Suprapubic skin (tissue), 4 donors: ENCODE measurements at regions not wholly inside any gene's neighbourhood (a gene's known extent, or its start where the extent isn't known, plus 50 kb on each side); places are given as distances from the start of the nearest gene placed in this dataset.

Source experiments
- DNase-seq, 2 donors: peaks; one replicate each; pipeline ENCODE4 v3.0.0-alpha.2; 2019; ENCODE audit warnings: low spot score in 2 of 2
- H3K27ac ChIP-seq: fragments of 200-600 bp; sonication (generic); one replicate; pipeline ENCODE4 v1.5.1; 2019
- H3K27me3 ChIP-seq: fragments of 200-600 bp; sonication (generic); one replicate; pipeline ENCODE4 v1.5.1; 2019
- H3K36me3 ChIP-seq: fragments of 200-600 bp; sonication (generic); one replicate; pipeline ENCODE4 v1.5.1; 2019
- H3K4me1 ChIP-seq: fragments of 200-600 bp; sonication (generic); one replicate; pipeline ENCODE4 v1.5.1; 2019
- H3K4me3 ChIP-seq: fragments of 200-600 bp; sonication (generic); one replicate; pipeline ENCODE4 v1.5.1; 2019; ENCODE audit warnings: mild to moderate bottlenecking
- H3K9me3 ChIP-seq: fragments of 200-600 bp; sonication (generic); one replicate; pipeline ENCODE4 v1.5.1; 2019
- EP300 ChIP-seq: sonication (generic); formaldehyde crosslinking; IDR thresholded peaks from one replicate; pipeline ENCODE4 v1.6.1; 2017; ENCODE audit warnings: antibody characterized with exemption
- POLR2A ChIP-seq, 2 donors: fragments of 450-650 bp; IDR thresholded peaks; one replicate each; pipeline ENCODE4 v1.6.1; 2017; ENCODE audit warnings: antibody characterized with exemption in 2 of 2, mild to moderate bottlenecking in 2 of 2, moderate library complexity in 2 of 2
- POLR2AphosphoS5 ChIP-seq, 3 donors: sonication (generic); formaldehyde crosslinking; IDR thresholded peaks; one replicate each; pipeline ENCODE4 v1.6.1; 2017; ENCODE audit warnings: antibody characterized with exemption in 3 of 3
- WGBS: methylation state at CpG from one replicate; pipeline ENCODE4 v1.1.5; 2018; 5-methylcytosine and 5-hydroxymethylcytosine counted together
- TF ChIP-seq, protein P1 (sequence below), 2 donors: fragments of 200-600 bp in 1 of 2; fragments of 450-650 bp in 1 of 2; sonication (generic) in 1 of 2; IDR thresholded peaks; one replicate each; pipeline ENCODE4 v1.5.1; 2016 to 2019; ENCODE audit warnings: antibody characterized with exemption in 2 of 2, mild to moderate bottlenecking in 1 of 2, moderate library complexity in 1 of 2

GRCh38 chr6:10303608-10304506 lies 111.0 kb downstream of the TFAP2A start:
- Histone ChIP-seq H3K36me3 (no peaks in the 10 kb centered on the region), H3K27me3 (no peaks in the 10 kb centered on the region), H3K4me1 (no peaks in the 10 kb centered on the region), H3K4me3 (no peak overlapping the region), H3K9me3 (no peaks in the 10 kb centered on the region), H3K27ac (no peak overlapping the region)
- DNase-seq: no peak
- 74% methylated on average over 7 of the region's 7 CpGs for WGBS
- no peak for TF ChIP-seq EP300
- TF ChIP-seq, protein P1, sequence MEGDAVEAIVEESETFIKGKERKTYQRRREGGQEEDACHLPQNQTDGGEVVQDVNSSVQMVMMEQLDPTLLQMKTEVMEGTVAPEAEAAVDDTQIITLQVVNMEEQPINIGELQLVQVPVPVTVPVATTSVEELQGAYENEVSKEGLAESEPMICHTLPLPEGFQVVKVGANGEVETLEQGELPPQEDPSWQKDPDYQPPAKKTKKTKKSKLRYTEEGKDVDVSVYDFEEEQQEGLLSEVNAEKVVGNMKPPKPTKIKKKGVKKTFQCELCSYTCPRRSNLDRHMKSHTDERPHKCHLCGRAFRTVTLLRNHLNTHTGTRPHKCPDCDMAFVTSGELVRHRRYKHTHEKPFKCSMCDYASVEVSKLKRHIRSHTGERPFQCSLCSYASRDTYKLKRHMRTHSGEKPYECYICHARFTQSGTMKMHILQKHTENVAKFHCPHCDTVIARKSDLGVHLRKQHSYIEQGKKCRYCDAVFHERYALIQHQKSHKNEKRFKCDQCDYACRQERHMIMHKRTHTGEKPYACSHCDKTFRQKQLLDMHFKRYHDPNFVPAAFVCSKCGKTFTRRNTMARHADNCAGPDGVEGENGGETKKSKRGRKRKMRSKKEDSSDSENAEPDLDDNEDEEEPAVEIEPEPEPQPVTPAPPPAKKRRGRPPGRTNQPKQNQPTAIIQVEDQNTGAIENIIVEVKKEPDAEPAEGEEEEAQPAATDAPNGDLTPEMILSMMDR (IDR thresholded peaks at IDR 0.05): no peak
- no peak for TF ChIP-seq POLR2A (IDR thresholded peaks at IDR 0.05)
- no peak for TF ChIP-seq POLR2AphosphoS5 (IDR thresholded peaks at IDR 0.05)

- Histone ChIP-seq H3K9me3 (no peaks in the 10 kb centered on the region), H3K36me3 (no peaks in the 10 kb centered on the region), H3K4me3 (no peak overlapping the region), H3K27me3 (no peaks in the 10 kb centered on the region), H3K4me1 (no peaks in the 10 kb centered on the region), H3K27ac (no peak overlapping the region)
- TF ChIP-seq, protein P1 (IDR thresholded peaks at IDR 0.05): no peak
- no peak for TF ChIP-seq EP300
- no peak for TF ChIP-seq POLR2AphosphoS5 (IDR thresholded peaks at IDR 0.05)
- no peak for TF ChIP-seq POLR2A (IDR thresholded peaks at IDR 0.05)
- 60% methylated on average over 6 of the region's 6 CpGs for WGBS
- DNase-seq: no peak
These were observed 112.2 kb downstream of the TFAP2A start for GRCh38 chr6:10302566-10303235.

GRCh38 chr6:10300071-10300470 lies 114.8 kb downstream of the TFAP2A start:
- TF ChIP-seq POLR2AphosphoS5 (IDR thresholded peaks at IDR 0.05) (no peak), EP300 (no peak), POLR2A (IDR thresholded peaks at IDR 0.05) (no peak)
- TF ChIP-seq, protein P1 (IDR thresholded peaks at IDR 0.05): no peak
- no peaks in the 10 kb centered on the region for H3K27me3 ChIP-seq
- no peaks in the 10 kb centered on the region for H3K9me3 ChIP-seq
- 73% methylated on average over 2 of the region's 2 CpGs for WGBS
- DNase-seq: no peak
- no peaks in the 10 kb centered on the region for H3K36me3 ChIP-seq
- H3K27ac ChIP-seq: no peak overlapping the region
- H3K4me1 ChIP-seq: no peaks in the 10 kb centered on the region
- no peak overlapping the region for H3K4me3 ChIP-seq

GRCh38 chr6:10297832-10298231 lies 117.0 kb downstream of the TFAP2A start:
- Histone ChIP-seq H3K27me3 (no peaks in the 10 kb centered on the region), H3K4me3 (no peak overlapping the region), H3K9me3 (no peaks in the 10 kb centered on the region), H3K27ac (no peak overlapping the region), H3K4me1 (no peaks in the 10 kb centered on the region), H3K36me3 (no peaks in the 10 kb centered on the region)
- DNase-seq: no peak
- TF ChIP-seq POLR2A (IDR thresholded peaks at IDR 0.05): no peak
- TF ChIP-seq POLR2AphosphoS5 (IDR thresholded peaks at IDR 0.05): no peak
- no peak for TF ChIP-seq EP300
- TF ChIP-seq, protein P1 (IDR thresholded peaks at IDR 0.05): no peak
- WGBS: 23% methylated on average over 4 of the region's 4 CpGs

GRCh38 chr6:10278746-10279145 lies 136.1 kb downstream of the TFAP2A start:
- H3K27me3 ChIP-seq: no peaks in the 10 kb centered on the region
- no peaks in the 10 kb centered on the region for H3K36me3 ChIP-seq
- no peak overlapping the region for H3K27ac ChIP-seq
- no peaks in the 10 kb centered on the region for H3K9me3 ChIP-seq
- H3K4me3 ChIP-seq: no peak overlapping the region
- H3K4me1 ChIP-seq: no peaks in the 10 kb centered on the region
- no peak for TF ChIP-seq POLR2A (IDR thresholded peaks at IDR 0.05)
- no peak for TF ChIP-seq POLR2AphosphoS5 (IDR thresholded peaks at IDR 0.05)
- TF ChIP-seq, protein P1 (IDR thresholded peaks at IDR 0.05): no peak
- TF ChIP-seq EP300: no peak
- DNase-seq: no peak
